B cell (primary cell): ENCODE measurements at regions not wholly inside any gene's neighbourhood (a gene's known extent, or its start where the extent isn't known, plus 50 kb on each side); places are given as distances from the start of the nearest gene placed in this dataset.

Experiments used
- ATAC-seq: fragments of 200-7000 bp; cut with Tn5 transposase; one replicate; pipeline ENCODE4 v1.10.0; 2021; ENCODE audit warnings: low read depth, mild to moderate bottlenecking, moderate number of reproducible peaks, moderate library complexity
- CTCF ChIA-PET: fragments of 350-600 bp; sonication (Branson Sonifier 250); formaldehyde crosslinking; loops from one replicate; lab custom pipeline; 2021; ENCODE audit warnings: antibody characterized with exemption, inconsistent platforms; lab: Charles Lee
- POLR2A ChIA-PET: fragments of 350-600 bp; sonication (Branson Sonifier 250); formaldehyde crosslinking; loops from one replicate; lab custom pipeline; 2021; ENCODE audit warnings: antibody characterized with exemption; lab: Charles Lee
- DNase-seq: peaks from one replicate; pipeline ENCODE4 v3.0.0; 2013
- H2AFZ ChIP-seq: 2 replicates; pipeline ENCODE4 v1.6.1; 2012; ENCODE audit warnings: mild to moderate bottlenecking, low read depth, low read length; ENCODE audit not compliant: insufficient read depth, poor library complexity, severe bottlenecking
- H3K27ac ChIP-seq, 2 donors: 1 replicate in 1 of 2; 2 replicates in 1 of 2; pipeline ENCODE4 v1.5.1; 2012 to 2013; ENCODE audit warnings: low read length in 2 of 2, mild to moderate bottlenecking in 2 of 2, moderate library complexity in 1 of 2
- H3K27me3 ChIP-seq, 4 experiments: fragments of 200-600 bp in 1 of 4; sonication (generic) in 1 of 4; replicated peaks in 1 of 4; 1 replicate in 2 of 4; 2 replicates in 2 of 4; pipeline versions ENCODE4 v1.6.1 to v1.7.0; 2013 to 2016; ENCODE audit warnings: low read length in 3 of 4, mild to moderate bottlenecking in 2 of 4, mixed read lengths in 1 of 4, moderate library complexity in 1 of 4; ENCODE audit not compliant: insufficient read depth in 4 of 4, control insufficient read depth in 3 of 4; ENCODE audit errors: control extremely low read depth in 1 of 4
- H3K36me3 ChIP-seq, 2 experiments: replicated peaks in 1 of 2; 1 replicate in 1 of 2; 2 replicates in 1 of 2; pipeline versions ENCODE4 v1.6.1 to v1.7.1; 2013; ENCODE audit warnings: low read length in 1 of 2; ENCODE audit not compliant: insufficient read depth in 2 of 2, control insufficient read depth in 1 of 2; ENCODE audit errors: control extremely low read depth in 1 of 2, extremely low read depth in 1 of 2
- H3K4me1 ChIP-seq, 2 donors: fragments of 200-600 bp in 1 of 2; sonication (generic) in 1 of 2; 1 replicate in 1 of 2; 2 replicates in 1 of 2; pipeline versions ENCODE4 v1.5.1 to v1.6.1; 2013 to 2017; ENCODE audit warnings: low read length in 2 of 2; ENCODE audit not compliant: control insufficient read depth in 2 of 2, insufficient read depth in 2 of 2
- H3K4me2 ChIP-seq: replicated peaks from 2 replicates; pipeline ENCODE3; 2012; ENCODE audit warnings: mild to moderate bottlenecking, low read depth, low read length; ENCODE audit not compliant: poor library complexity, severe bottlenecking
- H3K4me3 ChIP-seq, 5 experiments: fragments of 200-600 bp in 1 of 5; sonication (generic) in 1 of 5; 1 replicate in 3 of 5; 2 replicates in 2 of 5; pipeline versions ENCODE4 v1.5.1 to v1.7.0; 2011 to 2016; ENCODE audit warnings: low read length in 4 of 5, mild to moderate bottlenecking in 4 of 5, low read depth in 2 of 5, control low read depth in 1 of 5, moderate library complexity in 1 of 5; ENCODE audit not compliant: insufficient read depth in 1 of 5; ENCODE audit errors: control extremely low read depth in 1 of 5, extremely low read depth in 1 of 5
- H3K79me2 ChIP-seq: fragments of 200-600 bp; sonication (generic); one replicate; pipeline ENCODE4 v1.6.0; 2016; ENCODE audit warnings: low read length; ENCODE audit not compliant: control insufficient read depth, insufficient read depth
- H3K9ac ChIP-seq: fragments of 200-600 bp; sonication (generic); 2 replicates; pipeline ENCODE4 v1.6.1; 2017; ENCODE audit warnings: mild to moderate bottlenecking, low read length, moderate library complexity
- H3K9me3 ChIP-seq, 3 donors: one replicate each; pipeline versions ENCODE4 v1.6.1 to v1.7.1; 2013; ENCODE audit warnings: low read length in 2 of 3; ENCODE audit not compliant: control insufficient read depth in 2 of 3, insufficient read depth in 1 of 3; ENCODE audit errors: control extremely low read depth in 1 of 3
- H4K20me1 ChIP-seq: 2 replicates; pipeline ENCODE4 v1.6.0; 2012; ENCODE audit warnings: mild to moderate bottlenecking, low read length; ENCODE audit not compliant: insufficient read depth, control insufficient read depth, poor library complexity, severe bottlenecking
- H3K27ac Mint-ChIP-seq: one replicate; pipeline ENCODE4 v1.8.0; 2021; ENCODE audit warnings: mixed read lengths
- H3K27me3 Mint-ChIP-seq: one replicate; pipeline ENCODE4 v1.8.0; 2021; ENCODE audit warnings: mixed read lengths
- H3K4me1 Mint-ChIP-seq: one replicate; pipeline ENCODE4 v1.8.0; 2021; ENCODE audit warnings: mixed read lengths
- H3K4me3 Mint-ChIP-seq: one replicate; pipeline ENCODE4 v1.8.0; 2021; ENCODE audit warnings: mixed read lengths
- H3K9me3 Mint-ChIP-seq: one replicate; pipeline ENCODE4 v1.8.0; 2022; ENCODE audit warnings: mixed read lengths; ENCODE audit not compliant: insufficient read depth
- CTCF ChIP-seq: fragments of 200-600 bp; IDR thresholded peaks from one replicate; pipeline ENCODE4 v1.8.0; 2022; ENCODE audit warnings: antibody characterized with exemption, mild to moderate bottlenecking
- EZH2 ChIP-seq: IDR thresholded peaks from 2 replicates; pipeline ENCODE4 v1.6.1; 2012; ENCODE audit warnings: borderline replicate concordance, low read depth, mild to moderate bottlenecking, moderate library complexity, low read length; ENCODE audit not compliant: insufficient read depth, poor library complexity, severe bottlenecking
- WGBS: methylation state at CpG from one replicate; pipeline ENCODE4 v1.1.5; 2013; ENCODE audit warnings: missing lambda C conversion rate; ENCODE audit not compliant: insufficient coverage; 5-methylcytosine and 5-hydroxymethylcytosine counted together
- intact Hi-C: fragments of 100-400 bp; cut with micrococcal nuclease; formaldehyde crosslinking; loops from one replicate; pipeline ENCODE4 v1.10.0; 2022

GRCh38 chr6:78526432-78526831 lies 340.9 kb upstream of the IRAK1BP1 start:
- no peaks in the 10 kb centered on the region for H3K4me1 Mint-ChIP-seq
- no peaks in the 10 kb centered on the region for H3K79me2 ChIP-seq
- no peak overlapping the region for H2AFZ ChIP-seq
- H3K9ac ChIP-seq, result no peak overlapping the region
- no peak for ATAC-seq
- H3K4me3 Mint-ChIP-seq, result no peak overlapping the region
- H3K9me3 ChIP-seq, result no peaks in the 10 kb centered on the region
- H3K27ac Mint-ChIP-seq, result no peak overlapping the region
- no peaks in the 10 kb centered on the region for H4K20me1 ChIP-seq
- intact Hi-C loops, result no loop called here
- peaks cover 3% of the 10 kb centered on the region for H3K9me3 Mint-ChIP-seq
- ChIA-PET CTCF (no interaction called here), POLR2A (no interaction called here)
- TF ChIP-seq EZH2 (no peak), CTCF (no peak)
- 97% methylated on average over 3 of the region's 3 CpGs for WGBS
- DNase-seq, result no peak
- H3K27me3 Mint-ChIP-seq, result no peaks in the 10 kb centered on the region
- no peak overlapping the region for H3K27ac ChIP-seq
- no peaks in the 10 kb centered on the region for H3K4me1 ChIP-seq
- H3K4me3 ChIP-seq, result no peak overlapping the region
- H3K4me2 ChIP-seq, result no peak overlapping the region
- H3K27me3 ChIP-seq, result no peaks in the 10 kb centered on the region
- no peaks in the 10 kb centered on the region for H3K36me3 ChIP-seq

GRCh38 chr6:78528926-78529325 lies 338.4 kb upstream of the IRAK1BP1 start:
- ATAC-seq, result no peak
- H3K27me3 Mint-ChIP-seq, result no peaks in the 10 kb centered on the region

More at GRCh38 chr6:78528926-78529325, 338.4 kb upstream of the IRAK1BP1 start:
- H3K79me2 ChIP-seq, result no peaks in the 10 kb centered on the region
- ChIA-PET CTCF (no interaction called here), POLR2A (no interaction called here)
- no peak overlapping the region for H3K4me3 ChIP-seq
- WGBS, result 89% methylated on average over 1 of the region's 3 CpGs
- H3K9me3 ChIP-seq, result no peaks in the 10 kb centered on the region
- H3K4me1 ChIP-seq, result no peaks in the 10 kb centered on the region
- Mint-ChIP-seq H3K4me1 (no peaks in the 10 kb centered on the region), H3K9me3 (peaks cover 2% of the 10 kb centered on the region), H3K4me3 (no peak overlapping the region), H3K27ac (no peak overlapping the region)
- no peaks in the 10 kb centered on the region for H3K27me3 ChIP-seq
- no peak overlapping the region for H2AFZ ChIP-seq
- TF ChIP-seq EZH2 (no peak), CTCF (no peak)
- intact Hi-C loops, result no loop called here
- H3K4me2 ChIP-seq, result no peak overlapping the region
- H4K20me1 ChIP-seq, result no peaks in the 10 kb centered on the region
- H3K9ac ChIP-seq, result no peak overlapping the region
- no peaks in the 10 kb centered on the region for H3K36me3 ChIP-seq
- H3K27ac ChIP-seq, result no peak overlapping the region
- no peak for DNase-seq
